ENCODE measurements at regions not wholly inside any gene's neighbourhood (a gene's known extent, or its start where the extent isn't known, plus 50 kb on each side); places are given as distances from the start of the nearest gene placed in this dataset.

GRCh38 chr20:1747953-1748577, 90.5 kb upstream of the SIRPG start:
- no peak for TF ChIP-seq ARID4B (CRISPR knock-in tag; IDR thresholded peaks at IDR 0.05; ENCODE audit: borderline replicate concordance)
- no peak for TF ChIP-seq MXD4 (CRISPR knock-in tag; IDR thresholded peaks at IDR 0.05; ENCODE audit: borderline replicate concordance)

Data from WTC11 (cell line).